Activated CD8-positive, alpha-beta T cell treated with anti-CD3 and anti-CD28 coated beads, Interleukin-2, amount 10 ng/mL, durations not matched to agents 7 days and 5 days (primary cell): ENCODE measurements at regions not wholly inside any gene's neighbourhood (a gene's known extent, or its start where the extent isn't known, plus 50 kb on each side); places are given as distances from the start of the nearest gene placed in this dataset.
"Not testable (repeated sequence)": the region's sequence is repeated elsewhere in the genome, so short reads cannot be mapped to it uniquely, and the experiment has no call there.

Experiments
- ATAC-seq: fragments of 150-1000 bp; cut with Tn5 transposase; one replicate; pipeline ENCODE4 v1.10.0; 2021; ENCODE audit warnings: moderate library complexity
- CTCF ChIA-PET: fragments of 350-600 bp; sonication (Branson Sonifier 250); formaldehyde crosslinking; loops from one replicate; lab custom pipeline; 2021; ENCODE audit warnings: antibody characterized with exemption; lab: Charles Lee
- POLR2A ChIA-PET: fragments of 350-600 bp; sonication (Branson Sonifier 250); formaldehyde crosslinking; loops from one replicate; lab custom pipeline; 2021; ENCODE audit warnings: antibody characterized with exemption; lab: Charles Lee
- DNase-seq: peaks from one replicate; pipeline ENCODE4 v3.0.0-alpha.2; 2020
- H3K27ac Mint-ChIP-seq: one replicate; pipeline ENCODE4 v1.8.0; 2021; ENCODE audit warnings: mild to moderate bottlenecking, mixed read lengths
- H3K27me3 Mint-ChIP-seq: one replicate; pipeline ENCODE4 v1.8.0; 2021; ENCODE audit warnings: low read depth, mixed read lengths
- H3K36me3 Mint-ChIP-seq: one replicate; pipeline ENCODE4 v1.8.0; 2021; ENCODE audit warnings: low read depth, mixed read lengths
- H3K4me1 Mint-ChIP-seq: one replicate; pipeline ENCODE4 v1.8.0; 2021; ENCODE audit warnings: low read depth, mixed read lengths
- H3K4me3 Mint-ChIP-seq: one replicate; pipeline ENCODE4 v1.8.0; 2021; ENCODE audit warnings: mild to moderate bottlenecking, mixed read lengths
- H3K9me3 Mint-ChIP-seq: one replicate; pipeline ENCODE4 v1.8.0; 2022; ENCODE audit warnings: mixed read lengths; ENCODE audit not compliant: insufficient read depth

- H3K27me3 Mint-ChIP-seq, H3K36me3 Mint-ChIP-seq, POLR2A ChIA-PET, CTCF ChIA-PET, ATAC-seq, DNase-seq, H3K4me1 Mint-ChIP-seq, H3K27ac Mint-ChIP-seq, H3K4me3 Mint-ChIP-seq, H3K9me3 Mint-ChIP-seq: not testable (repeated sequence)
Observed at GRCh38 chr22:12541412-12542170, 2986.4 kb upstream of the OR11H1 start.

- ATAC-seq, POLR2A ChIA-PET, H3K9me3 Mint-ChIP-seq, H3K4me3 Mint-ChIP-seq, H3K27me3 Mint-ChIP-seq, DNase-seq, H3K36me3 Mint-ChIP-seq, CTCF ChIA-PET, H3K27ac Mint-ChIP-seq, H3K4me1 Mint-ChIP-seq: not testable (repeated sequence)
Observed at GRCh38 chr22:12553366-12553765, 2974.6 kb upstream of the OR11H1 start.

GRCh38 chr22:12554648-12555192, 2973.3 kb upstream of the OR11H1 start:
- POLR2A ChIA-PET, H3K27ac Mint-ChIP-seq, ATAC-seq, H3K4me1 Mint-ChIP-seq, H3K4me3 Mint-ChIP-seq, H3K27me3 Mint-ChIP-seq, DNase-seq, H3K36me3 Mint-ChIP-seq, CTCF ChIA-PET, H3K9me3 Mint-ChIP-seq: not testable (repeated sequence)

- CTCF ChIA-PET, ATAC-seq, H3K27me3 Mint-ChIP-seq, H3K4me1 Mint-ChIP-seq, H3K4me3 Mint-ChIP-seq, DNase-seq, H3K27ac Mint-ChIP-seq, H3K9me3 Mint-ChIP-seq, POLR2A ChIA-PET, H3K36me3 Mint-ChIP-seq: not testable (repeated sequence)
Observed at GRCh38 chr22:12571500-12571899, 2956.5 kb upstream of the OR11H1 start.

GRCh38 chr22:12579655-12580054, 2948.3 kb upstream of the OR11H1 start:
- POLR2A ChIA-PET, H3K36me3 Mint-ChIP-seq, H3K27me3 Mint-ChIP-seq, DNase-seq, H3K27ac Mint-ChIP-seq, H3K9me3 Mint-ChIP-seq, CTCF ChIA-PET, H3K4me1 Mint-ChIP-seq, ATAC-seq, H3K4me3 Mint-ChIP-seq: not testable (repeated sequence)

- H3K36me3 Mint-ChIP-seq, CTCF ChIA-PET, POLR2A ChIA-PET, H3K4me3 Mint-ChIP-seq, DNase-seq, H3K27me3 Mint-ChIP-seq, H3K27ac Mint-ChIP-seq, H3K9me3 Mint-ChIP-seq, ATAC-seq, H3K4me1 Mint-ChIP-seq: not testable (repeated sequence)
Observed at GRCh38 chr22:12584457-12584856, 2943.5 kb upstream of the OR11H1 start.

GRCh38 chr22:12584874-12585273, 2943.1 kb upstream of the OR11H1 start:
- ATAC-seq, H3K27ac Mint-ChIP-seq, H3K4me3 Mint-ChIP-seq, DNase-seq, CTCF ChIA-PET, H3K36me3 Mint-ChIP-seq, H3K27me3 Mint-ChIP-seq, H3K4me1 Mint-ChIP-seq, POLR2A ChIA-PET: not testable (repeated sequence)
- peaks cover 10% of the 10 kb centered on the region for H3K9me3 Mint-ChIP-seq

GRCh38 chr22:12595724-12596123, 2932.3 kb upstream of the OR11H1 start:
- peaks cover 58% of the 10 kb centered on the region for H3K9me3 Mint-ChIP-seq
- H3K27me3 Mint-ChIP-seq, H3K27ac Mint-ChIP-seq, POLR2A ChIA-PET, H3K4me1 Mint-ChIP-seq, H3K36me3 Mint-ChIP-seq, DNase-seq, H3K4me3 Mint-ChIP-seq, ATAC-seq, CTCF ChIA-PET: not testable (repeated sequence)

- H3K27ac Mint-ChIP-seq, CTCF ChIA-PET, H3K4me1 Mint-ChIP-seq, ATAC-seq, DNase-seq, H3K4me3 Mint-ChIP-seq, H3K36me3 Mint-ChIP-seq, H3K27me3 Mint-ChIP-seq, POLR2A ChIA-PET: not testable (repeated sequence)
- peaks cover 50% of the 10 kb centered on the region for H3K9me3 Mint-ChIP-seq
Observed at GRCh38 chr22:12597778-12598177, 2930.2 kb upstream of the OR11H1 start.

GRCh38 chr22:12601510-12601869, 2926.5 kb upstream of the OR11H1 start:
- POLR2A ChIA-PET, ATAC-seq, H3K4me3 Mint-ChIP-seq, CTCF ChIA-PET, H3K36me3 Mint-ChIP-seq, H3K4me1 Mint-ChIP-seq, H3K27me3 Mint-ChIP-seq, DNase-seq, H3K27ac Mint-ChIP-seq: not testable (repeated sequence)
- H3K9me3 Mint-ChIP-seq = peaks cover 71% of the 10 kb centered on the region

- DNase-seq (no peak), ATAC-seq (no peak)
- no peak overlapping the region for H3K4me3 Mint-ChIP-seq
Observed at GRCh38 chr22:12601870-12602779, 2925.9 kb upstream of the OR11H1 start.

GRCh38 chr22:12603399-12603798, 2924.6 kb upstream of the OR11H1 start:
- CTCF ChIA-PET, POLR2A ChIA-PET, H3K27me3 Mint-ChIP-seq, H3K4me3 Mint-ChIP-seq, DNase-seq, H3K4me1 Mint-ChIP-seq, H3K36me3 Mint-ChIP-seq, H3K27ac Mint-ChIP-seq, ATAC-seq: not testable (repeated sequence)
- peaks cover 76% of the 10 kb centered on the region for H3K9me3 Mint-ChIP-seq

More at GRCh38 chr22:12601870-12602779, 2925.9 kb upstream of the OR11H1 start:
- ChIA-PET POLR2A (no interaction called here), CTCF (no interaction called here)
- Mint-ChIP-seq H3K36me3 (peaks cover 5% of the 10 kb centered on the region), H3K9me3 (peaks cover 73% of the 10 kb centered on the region), H3K4me1 (no peaks in the 10 kb centered on the region), H3K27me3 (no peaks in the 10 kb centered on the region), H3K27ac (no peak overlapping the region)
